ENCODE measurements at regions not wholly inside any gene's neighbourhood (a gene's known extent, or its start where the extent isn't known, plus 50 kb on each side); places are given as distances from the start of the nearest gene placed in this dataset.

DNA sequence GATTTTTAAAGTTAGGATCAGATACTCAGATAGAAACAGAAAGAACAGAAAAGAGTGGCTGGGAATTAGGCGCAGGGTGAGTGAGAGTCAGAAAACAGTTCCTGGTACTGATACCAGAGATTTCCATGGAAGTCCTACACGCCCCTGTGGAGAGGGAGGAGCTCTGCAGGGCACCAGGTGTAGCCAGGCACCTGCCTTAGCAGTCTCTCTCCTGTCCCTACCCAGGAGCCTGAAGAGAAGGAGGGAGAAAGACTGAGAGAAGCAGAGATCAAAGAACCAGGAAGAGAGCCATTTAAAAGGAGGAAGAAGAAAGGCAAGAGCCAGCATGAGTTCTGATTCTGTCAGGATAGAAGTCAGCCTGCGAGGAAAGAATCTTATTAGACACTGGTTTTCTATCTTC is 65.0 kb downstream of the CBLN1 start:
- DNase-seq, result peak in 1 of 3 experiments; percentile 17

DNA sequence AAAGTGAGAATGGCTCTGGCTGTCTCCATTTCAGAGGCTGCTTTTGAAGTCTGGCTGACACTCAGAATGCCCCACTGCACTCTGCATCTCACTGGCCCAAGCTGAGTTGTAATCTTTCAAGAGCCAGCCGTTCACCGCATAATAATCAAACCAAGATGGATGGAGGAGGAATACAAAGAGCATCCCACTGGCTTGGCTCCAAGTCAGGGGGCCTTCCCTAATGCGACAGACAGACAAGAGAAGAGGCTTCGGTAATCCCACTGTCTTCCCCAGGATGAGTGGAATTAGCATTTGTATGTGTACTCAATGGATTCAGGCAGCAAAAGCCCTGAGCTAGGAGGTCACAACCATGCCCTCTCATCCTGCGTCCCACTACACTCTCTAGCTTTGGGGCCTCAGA is 68.0 kb downstream of the CBLN1 start:
- no peak for DNase-seq

DNA sequence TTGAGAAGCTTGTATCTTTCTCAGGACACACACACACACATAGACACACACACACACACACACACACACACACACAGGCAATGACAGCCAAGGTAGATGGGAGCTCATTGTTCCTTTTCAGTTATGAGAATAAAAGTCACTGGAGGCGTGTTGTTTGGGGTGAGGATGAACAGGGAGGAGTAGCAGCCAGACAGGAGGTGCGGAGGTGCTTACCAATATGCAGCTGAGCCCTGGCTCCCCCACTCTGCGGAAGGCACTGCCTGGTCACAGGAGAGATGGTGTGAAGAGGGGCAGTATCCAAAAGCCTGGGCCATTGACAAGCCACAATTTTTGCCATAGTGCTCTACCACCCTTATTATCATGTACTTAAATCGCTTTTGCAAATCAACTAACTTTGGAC is 77.4 kb downstream of the CBLN1 start:
- DNase-seq, result no peak

DNA sequence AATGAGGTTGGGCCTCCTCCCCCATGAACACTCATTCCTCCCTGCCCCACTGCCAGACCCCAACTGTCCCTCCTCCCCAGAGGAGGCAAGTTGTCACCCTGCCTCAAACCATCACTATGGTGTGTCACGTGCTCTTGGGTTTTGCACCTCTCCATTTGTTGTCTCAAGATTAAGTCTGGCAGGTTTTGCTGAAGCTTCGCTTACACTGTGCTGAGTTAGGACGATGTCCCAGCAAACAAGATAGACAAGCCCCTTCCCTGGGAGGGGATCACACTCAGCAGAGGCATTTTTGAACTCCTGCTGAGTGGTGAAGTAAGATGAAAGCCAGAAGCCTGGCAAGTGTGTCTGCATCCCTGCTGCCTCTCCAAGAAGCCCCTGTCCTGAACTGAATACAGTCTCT is 78.3 kb downstream of the CBLN1 start:
- DNase-seq, result no peak

DNA sequence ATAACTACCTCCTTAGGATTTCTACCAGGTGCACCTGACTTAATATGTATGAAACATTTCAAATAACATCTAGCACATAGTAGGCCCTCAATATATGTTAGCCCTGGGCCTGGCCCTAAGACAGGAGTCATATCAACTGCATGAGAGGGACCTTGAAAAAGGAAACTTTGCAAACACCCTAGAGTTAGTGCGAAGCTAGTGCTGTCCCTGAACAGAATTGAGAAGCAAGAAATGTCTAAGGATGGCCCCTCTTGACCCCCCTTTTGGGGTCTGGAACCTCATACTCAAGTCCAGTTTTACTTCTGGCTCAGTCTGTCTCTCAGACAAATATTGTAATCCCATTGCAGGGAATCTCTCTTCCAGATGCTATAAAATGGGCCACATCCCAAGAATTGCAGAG is 80.5 kb downstream of the CBLN1 start:
- DNase-seq, result no peak

DNA sequence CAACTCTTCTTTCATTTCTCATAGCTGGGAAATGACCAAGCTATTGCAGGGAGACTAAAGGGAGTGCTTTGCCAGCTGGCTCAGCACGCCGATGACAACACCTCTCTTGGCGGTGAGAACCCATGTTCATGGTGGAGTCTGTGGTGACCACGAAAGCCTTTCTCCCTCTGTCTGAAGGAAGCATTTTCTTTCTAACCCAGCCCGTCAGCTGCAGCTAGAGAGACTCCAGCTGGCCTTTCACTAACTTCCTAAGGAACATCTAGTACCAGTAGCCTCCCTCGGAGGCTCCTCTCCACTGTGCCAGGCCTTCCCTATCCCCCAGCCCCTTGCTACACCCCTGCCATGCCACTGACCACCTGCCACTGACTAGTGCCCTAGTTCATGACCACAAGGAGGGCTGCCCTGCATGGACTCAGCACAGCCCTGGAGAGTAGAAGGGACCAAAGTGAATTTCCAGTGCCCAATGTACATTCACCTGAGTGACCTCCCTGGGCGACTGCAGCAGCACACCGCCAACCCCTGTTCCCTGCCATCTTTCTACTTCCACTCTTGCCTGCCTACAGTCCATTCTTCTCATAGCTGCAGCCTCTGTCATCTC is 81.3 kb downstream of the CBLN1 start:
- no peak for DNase-seq

DNA sequence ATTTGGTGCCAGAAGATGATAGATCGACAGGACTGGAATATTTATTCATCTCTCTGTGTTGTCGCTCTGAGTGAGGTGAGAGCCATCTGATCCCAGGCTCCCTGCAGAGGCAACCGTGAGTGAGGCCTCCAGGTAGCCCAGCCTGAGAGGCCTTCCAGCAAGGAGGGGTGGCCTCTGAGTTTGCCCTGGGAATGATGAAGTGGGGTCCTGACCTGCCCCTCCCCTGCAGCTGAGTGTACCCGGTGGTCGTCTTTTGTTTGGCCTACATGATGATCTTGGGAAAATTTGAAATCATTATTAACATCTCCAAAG is 86.4 kb downstream of the CBLN1 start:
- DNase-seq, result peak in 1 of 3 experiments; percentile 31

DNA sequence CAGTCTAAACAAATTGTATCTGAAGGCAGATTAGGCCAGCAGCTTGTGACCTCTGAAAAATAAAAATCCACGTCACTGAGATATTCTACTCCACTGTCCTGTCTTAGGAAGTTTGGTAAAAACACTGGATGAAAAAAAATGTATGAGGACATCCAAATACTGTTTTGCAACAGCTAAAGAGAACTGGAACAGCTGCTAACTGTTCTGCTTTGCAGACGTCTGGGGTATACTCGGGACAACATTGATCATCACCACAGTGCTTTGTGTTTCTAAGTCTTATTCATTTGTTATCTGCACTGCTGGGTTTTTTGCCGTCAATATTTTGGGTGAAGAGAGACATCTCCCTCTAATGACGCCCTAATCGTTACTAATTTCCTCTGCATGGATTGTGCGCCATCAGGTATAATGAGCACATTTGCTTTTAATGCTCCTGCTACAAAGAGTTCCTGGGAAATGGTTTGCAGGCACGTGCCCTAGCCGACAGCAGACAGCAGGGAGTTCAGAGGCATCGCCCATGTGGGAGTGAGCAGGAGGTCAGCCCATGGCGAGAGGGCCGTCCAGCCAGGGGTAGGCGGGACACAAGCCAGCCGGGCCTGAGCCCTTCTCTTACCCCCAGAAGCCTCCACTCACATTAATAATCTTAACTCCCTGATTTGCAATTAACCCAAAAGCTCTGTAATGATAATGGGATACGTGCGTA is 87.0 kb downstream of the CBLN1 start:
- peak in 1 of 3 experiments; percentile 31 for DNase-seq

DNA sequence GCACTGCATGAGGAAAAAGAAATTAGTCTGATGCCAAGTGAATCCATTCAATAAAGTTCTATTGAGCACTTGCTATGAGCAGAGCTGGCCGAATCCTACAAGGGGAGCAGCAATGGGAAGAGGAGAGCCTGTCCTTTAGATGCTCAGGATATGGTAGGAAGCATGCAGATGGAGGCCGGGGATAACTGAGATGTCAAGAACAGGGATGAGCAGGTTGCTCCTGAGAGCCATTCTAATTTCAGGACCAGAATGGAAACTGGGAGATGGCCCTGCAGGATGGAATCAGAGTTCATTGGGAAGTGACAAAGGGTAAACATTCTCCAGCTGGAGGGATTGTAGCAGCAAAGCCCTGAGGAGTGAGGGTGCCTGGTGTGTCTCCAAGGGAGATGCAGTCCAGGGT is 88.0 kb downstream of the CBLN1 start:
- DNase-seq, result no peak

DNA sequence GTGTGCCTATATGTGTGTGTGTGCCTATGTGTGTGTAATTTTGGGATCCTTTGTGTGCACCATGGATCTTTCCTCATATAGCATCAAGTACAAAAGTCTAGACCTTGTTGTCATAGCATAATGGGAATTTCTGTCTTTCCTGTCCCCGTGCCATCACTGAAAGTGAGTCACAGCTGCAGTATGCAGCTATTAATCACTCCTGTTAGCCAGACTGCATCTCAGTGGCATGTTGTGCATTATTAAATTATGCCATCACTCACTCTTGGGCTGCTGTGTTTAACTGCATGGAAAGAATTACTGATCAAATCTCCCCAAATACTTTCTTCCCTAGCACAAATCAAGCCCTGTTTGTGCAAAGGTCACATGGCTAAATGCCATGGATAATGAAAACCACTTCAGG is 92.4 kb downstream of the CBLN1 start:
- no peak for DNase-seq

DNA sequence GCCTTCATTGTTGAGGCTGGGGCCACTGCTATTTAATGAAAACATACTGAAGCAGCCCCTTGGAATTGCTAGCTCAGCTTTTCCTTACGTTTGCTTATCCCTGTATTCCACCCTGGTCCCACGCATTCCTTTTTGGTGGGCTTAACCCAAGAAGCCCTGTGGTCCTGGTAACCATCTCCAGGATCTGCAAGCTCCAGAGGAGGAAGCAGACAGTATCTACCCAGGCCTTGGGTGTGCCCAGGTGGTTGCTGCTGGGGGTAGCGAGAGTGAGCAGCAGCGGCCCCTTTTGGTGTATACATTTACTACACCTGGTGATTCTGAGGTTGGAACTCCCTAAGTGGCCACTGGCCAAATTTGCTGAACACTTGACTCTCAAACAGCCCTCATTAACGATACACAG is 97.7 kb downstream of the CBLN1 start:
- DNase-seq, result peak in 2 of 3 experiments; percentile 26 to 51

DNA sequence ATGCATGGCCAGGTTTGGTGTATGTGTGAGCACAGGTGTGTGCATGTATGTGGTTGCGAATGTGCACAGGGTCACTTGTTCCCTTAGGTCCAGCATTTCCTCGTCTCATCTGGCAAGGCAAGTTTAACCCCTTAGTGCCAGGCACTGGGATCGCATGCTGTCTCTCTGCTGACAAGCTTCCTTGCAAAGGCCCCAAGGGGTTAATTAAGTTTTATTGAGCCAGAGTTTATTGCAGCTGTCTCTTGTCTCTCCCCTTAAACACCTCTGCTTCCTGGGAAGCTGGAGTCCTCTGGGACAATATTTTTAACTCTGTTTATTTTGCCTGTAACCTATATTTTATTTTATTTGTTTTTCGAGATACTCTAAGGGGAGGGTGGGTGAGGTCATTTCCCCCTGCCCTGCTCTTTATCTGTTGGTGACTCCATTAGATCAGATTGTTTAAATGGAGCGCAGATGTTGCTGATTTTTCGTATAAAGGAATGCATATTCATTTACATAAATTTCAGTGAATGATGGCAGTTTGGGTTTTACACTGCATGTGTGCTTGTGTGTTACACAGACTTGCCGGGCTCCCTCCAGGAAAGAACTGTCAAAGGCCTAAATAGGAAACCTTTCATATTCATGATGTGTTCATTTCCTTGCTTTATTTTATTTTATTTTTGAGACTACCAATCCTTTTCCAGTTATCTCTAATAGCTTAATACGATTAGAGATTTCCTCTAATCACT is 99.7 kb downstream of the CBLN1 start:
- DNase-seq, result peak in 2 of 3 experiments; percentile 33 to 65

DNA sequence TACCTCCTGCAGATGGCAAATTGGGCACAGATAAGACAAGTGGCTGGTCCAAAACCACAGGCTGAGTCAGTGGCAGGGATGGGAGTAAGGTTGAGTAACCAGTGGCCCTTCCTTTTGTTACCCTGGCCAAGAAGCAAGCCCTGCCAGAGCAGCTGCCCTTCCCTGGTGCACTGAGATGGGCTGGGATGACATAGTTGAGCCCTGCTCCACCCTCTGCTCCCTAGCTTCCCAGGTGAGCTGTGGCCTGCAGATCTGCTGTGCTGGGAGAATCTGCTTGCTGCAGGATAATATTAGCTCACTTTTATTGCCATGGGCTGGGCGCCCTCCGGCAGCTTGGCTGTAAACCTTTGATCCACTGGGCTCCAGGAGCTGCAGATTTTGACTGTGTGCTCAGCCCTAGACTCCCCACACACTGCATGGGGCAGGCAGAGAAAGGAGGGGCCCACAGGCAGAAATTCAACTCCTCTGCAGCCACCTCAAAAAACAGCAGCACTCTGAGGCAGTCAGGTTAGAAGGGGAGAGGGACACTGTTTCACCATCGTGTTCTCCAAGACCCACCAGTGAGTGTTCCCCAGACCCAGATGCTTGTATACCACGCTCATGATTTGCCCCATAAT is 101.8 kb downstream of the CBLN1 start:
- DNase-seq, result no peak

DNA sequence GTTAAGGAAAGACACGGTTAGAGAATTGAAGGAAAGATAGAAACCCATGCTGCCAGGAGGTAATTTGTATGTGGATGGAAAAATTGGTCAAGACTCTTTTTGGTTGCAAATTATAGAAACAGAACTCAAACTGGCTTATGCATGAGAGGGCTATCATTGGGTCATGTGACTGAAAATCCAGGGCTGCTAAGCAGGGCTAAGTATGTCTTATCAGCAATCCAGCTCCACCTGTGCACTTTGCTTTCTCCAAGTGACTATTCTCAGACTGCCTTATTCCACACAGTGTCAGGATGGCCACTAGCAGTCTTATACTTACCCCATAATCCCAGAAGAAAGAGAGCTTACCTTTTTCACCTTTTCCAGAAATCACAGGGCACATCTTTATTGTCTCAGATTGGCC is 113.5 kb downstream of the CBLN1 start:
- no peak for DNase-seq

DNA sequence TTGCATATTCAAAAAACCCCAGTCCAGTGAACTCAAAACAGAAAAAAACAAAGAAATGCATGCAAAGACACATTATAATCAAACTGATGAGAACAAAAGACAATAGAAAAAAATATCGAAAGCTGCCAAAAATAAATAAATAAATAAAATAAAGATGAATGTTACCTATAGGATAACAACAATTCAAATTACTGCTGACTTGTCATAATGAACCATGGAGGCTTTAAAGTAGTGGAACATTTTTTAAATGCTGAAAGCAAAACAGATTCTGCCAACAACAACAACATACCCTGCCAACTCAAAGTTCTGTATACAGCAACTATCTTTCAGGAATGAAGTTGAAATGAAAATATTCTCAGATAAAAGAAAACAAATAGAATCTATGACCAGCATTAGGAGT is 116.6 kb downstream of the CBLN1 start:
- no peak for DNase-seq

DNA sequence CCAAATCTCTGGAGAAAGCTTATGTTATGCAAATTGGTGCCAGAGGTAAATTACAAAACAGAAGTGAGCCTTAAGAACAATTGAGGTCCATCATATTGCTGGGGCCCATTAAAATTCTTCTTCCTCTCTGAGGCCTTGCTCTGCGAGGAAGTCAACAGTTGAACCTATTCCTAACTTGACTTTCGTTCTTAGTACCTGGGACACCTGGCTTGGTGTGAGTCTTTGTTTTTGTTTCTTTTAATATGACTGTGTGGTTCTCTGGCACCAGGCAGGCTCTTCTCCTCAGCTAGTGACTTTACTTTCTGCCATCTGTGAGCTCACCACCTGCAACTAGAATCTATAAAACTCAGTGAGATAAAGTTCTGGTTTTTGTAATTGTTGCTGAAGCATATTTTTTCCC is 120.4 kb downstream of the CBLN1 start:
- DNase-seq, result no peak

DNA sequence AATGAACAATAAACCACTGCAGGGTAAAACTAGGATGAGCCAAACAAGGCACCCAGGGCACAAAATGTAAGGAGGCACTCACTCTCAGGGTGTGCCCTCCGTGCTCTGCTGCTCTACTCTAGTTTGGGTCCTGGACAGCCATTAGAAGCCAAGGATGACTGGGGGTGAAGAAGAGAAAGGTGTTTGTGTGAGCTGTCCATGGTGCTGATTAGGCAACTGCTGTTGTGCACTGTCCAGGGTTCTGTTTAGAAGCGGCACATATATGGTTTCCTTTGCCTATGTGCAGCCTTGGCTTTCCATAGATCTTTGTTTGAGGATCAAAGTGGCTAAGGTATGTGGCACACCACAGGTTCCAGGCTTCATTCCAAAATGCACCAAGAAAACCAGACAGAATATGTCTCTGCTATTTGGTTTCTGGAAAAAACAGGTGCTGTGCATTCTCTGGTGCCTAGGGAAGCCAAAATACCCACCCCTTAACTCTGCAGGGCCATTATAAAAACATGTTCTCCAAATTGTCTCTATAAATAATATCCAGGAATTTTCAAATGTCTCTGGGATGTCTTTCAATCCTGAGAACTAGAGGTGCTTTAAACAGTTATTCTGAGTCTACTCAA is 123.5 kb downstream of the CBLN1 start:
- no peak for DNase-seq

DNA sequence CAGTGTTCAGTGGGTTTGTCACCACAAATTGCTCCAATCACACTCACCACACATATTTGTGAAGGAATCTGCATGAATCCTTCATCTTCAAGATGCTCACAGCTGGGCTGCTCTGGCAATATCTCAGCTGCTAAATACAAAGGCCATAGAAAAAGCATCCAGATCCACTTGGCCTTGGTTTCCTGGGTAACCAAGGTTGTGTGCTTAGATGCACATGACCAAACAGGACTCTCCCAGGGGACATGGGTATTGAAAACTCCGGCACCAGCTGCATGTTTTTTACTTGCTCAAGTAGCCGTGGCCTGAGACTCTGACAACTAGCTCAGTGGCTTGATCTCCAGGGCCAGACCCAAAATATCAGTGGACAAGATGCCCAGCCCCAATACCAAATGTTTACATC is 131.3 kb downstream of the CBLN1 start:
- DNase-seq, result peak in 2 of 3 experiments; percentile 24 to 93

DNA sequence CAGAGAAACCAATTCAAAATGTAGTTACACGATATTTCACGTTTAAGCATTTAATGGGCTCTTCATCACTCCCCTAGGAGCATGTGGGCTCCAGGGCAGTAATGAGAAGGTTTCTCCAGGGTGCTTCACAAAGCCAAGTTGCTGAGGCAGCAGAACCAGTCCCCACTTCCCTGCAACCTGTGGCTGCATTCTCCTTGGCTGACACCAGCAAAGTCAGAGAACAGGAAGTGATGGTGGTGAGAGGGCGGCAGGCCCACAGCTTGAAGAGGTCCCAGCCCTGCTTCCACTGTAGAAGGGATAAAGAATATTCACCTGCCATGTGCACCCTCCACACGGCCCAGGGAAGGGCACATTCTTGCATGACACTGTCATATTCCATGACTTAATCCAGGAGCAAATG is 133.2 kb downstream of the CBLN1 start:
- no peak for DNase-seq

DNA sequence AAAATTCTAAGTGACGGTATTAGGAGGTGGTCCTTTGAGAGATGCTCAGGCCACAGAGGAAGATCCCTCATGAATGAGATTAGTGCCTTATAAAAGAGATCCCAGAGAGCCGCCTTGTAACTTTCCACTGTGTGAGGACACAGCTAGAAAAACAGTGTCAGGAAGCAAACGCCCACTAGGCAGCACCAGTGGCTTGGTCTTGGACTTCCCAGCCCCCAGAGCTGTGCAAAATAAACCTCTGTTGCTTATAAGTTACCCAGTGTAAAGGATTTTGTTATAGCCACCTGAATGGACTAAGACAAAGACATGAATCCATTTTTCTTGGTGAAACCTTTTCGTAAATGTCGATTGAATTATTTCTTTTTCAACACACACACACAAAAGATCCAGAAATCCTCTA is 141.0 kb downstream of the CBLN1 start:
- DNase-seq, result no peak

DNA sequence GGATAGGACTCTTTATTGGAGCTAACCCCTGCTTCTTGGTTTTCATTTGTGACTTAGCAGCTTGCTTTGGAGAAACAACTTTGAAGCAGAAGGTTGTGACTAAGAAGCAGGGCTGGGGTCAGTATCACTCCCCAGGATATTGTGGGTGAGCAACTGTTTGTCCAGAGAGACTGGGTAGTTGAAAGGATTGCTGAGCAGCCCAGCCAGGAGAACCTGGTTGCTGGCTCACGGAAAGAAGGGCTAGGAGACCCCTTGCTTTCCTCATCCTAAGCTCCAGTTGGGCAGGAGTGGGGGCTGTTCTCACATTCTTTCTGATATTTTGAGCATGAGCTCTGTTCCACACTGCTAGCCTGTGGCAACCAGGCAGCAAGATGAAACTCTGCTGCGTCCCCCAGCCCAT is 151.2 kb downstream of the CBLN1 start:
- no peak for DNase-seq

DNA sequence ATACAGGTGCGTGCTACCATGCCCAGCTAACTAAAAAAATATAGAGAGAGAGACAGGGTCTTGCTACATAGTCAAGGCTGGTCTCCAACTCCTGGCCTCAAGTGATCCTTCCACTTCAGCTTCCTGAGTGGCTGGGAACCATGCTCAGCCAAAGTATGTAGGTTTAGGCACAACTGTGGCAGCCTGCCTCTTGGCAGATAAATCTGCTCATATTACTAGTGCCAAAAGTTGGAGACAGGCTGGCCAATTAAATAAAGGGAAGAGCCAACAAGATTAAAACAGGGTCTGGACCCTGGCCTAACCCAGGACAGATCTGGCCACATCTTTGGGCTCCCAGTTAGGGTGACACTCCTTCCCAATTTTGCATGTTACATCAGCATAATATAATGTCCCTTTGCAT is 151.7 kb downstream of the CBLN1 start:
- no peak for DNase-seq

DNA sequence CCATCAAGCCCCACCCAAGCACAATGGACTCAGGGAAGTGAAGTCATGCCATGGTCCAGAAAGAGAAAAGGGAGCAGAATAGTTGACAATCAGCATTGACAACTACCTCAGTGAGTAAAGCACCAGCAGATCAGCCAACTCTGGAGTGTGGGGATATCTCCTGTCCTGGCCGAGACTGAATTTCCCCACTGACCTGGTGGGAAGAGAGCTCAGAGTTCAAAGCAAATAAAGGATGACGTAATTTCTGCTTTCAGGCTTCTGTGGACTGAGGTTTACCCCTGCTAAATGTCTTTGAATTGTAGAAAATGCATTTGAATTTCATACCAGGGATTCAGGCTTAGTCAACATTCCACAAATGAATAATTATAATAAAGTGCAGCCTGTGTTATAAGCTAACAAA is 152.9 kb downstream of the CBLN1 start:
- no peak for DNase-seq

DNA sequence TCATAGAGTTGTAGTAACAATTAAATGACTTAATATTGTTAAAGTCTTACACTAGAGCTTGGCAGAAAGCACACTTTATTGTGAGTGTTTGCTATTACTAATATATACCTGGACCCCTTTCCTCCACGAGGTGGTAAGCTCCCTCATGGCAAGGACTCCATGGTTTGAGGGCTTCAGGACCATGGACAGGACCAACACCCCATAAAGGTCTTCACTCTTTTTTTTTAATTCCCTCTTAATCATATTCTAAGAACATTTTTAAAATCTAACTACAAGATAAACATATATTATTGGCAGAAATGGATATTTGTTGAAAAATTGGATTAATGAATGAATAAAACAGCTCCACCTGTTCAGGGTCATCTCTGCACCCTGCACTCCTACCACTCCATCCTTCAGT is 154.5 kb downstream of the CBLN1 start:
- DNase-seq, result no peak
